Astrocyte (in vitro differentiated cells and primary cell): ENCODE measurements at regions not wholly inside any gene's neighbourhood (a gene's known extent, or its start where the extent isn't known, plus 50 kb on each side); places are given as distances from the start of the nearest gene placed in this dataset.

Experiments
- DNase-seq: peaks from one replicate; pipeline ENCODE4 v3.0.0-alpha.2; 2010; ENCODE audit warnings: low read depth
- FAIRE-seq: peaks from 2 replicates; lab custom pipeline; 2011; peaks lifted over from hg19 to GRCh38; lab: Jason Lieb, UNC
- H2AFZ ChIP-seq: 2 replicates; pipeline ENCODE4 v1.6.0; 2012; ENCODE audit warnings: low read depth, low read length, inconsistent platforms
- H3K27ac ChIP-seq: 2 replicates; pipeline ENCODE4 v1.5.1; 2011; ENCODE audit warnings: low read depth, low read length, inconsistent platforms
- H3K27me3 ChIP-seq: 2 replicates; pipeline ENCODE4 v1.6.0; 2011; ENCODE audit warnings: low read length, inconsistent platforms; ENCODE audit not compliant: insufficient read depth
- H3K36me3 ChIP-seq: 2 replicates; pipeline ENCODE4 v1.5.1; 2011; ENCODE audit warnings: low read length, inconsistent platforms; ENCODE audit not compliant: insufficient read depth
- H3K4me1 ChIP-seq: 2 replicates; pipeline ENCODE4 v1.5.1; 2011; ENCODE audit warnings: low read length, inconsistent platforms; ENCODE audit not compliant: insufficient read depth
- H3K4me2 ChIP-seq: 2 replicates; pipeline ENCODE4 v1.6.0; 2012; ENCODE audit warnings: low read length, inconsistent platforms
- H3K4me3 ChIP-seq: 2 replicates; pipeline ENCODE4 v1.5.1; 2011; ENCODE audit warnings: low read depth, mild to moderate bottlenecking, low read length, inconsistent platforms; ENCODE audit not compliant: insufficient read depth
- H3K79me2 ChIP-seq: 2 replicates; pipeline ENCODE4 v1.6.0; 2012; ENCODE audit warnings: mild to moderate bottlenecking, low read length, inconsistent platforms; ENCODE audit not compliant: insufficient read depth
- H3K9ac ChIP-seq: 2 replicates; pipeline ENCODE4 v1.6.0; 2012; ENCODE audit warnings: mild to moderate bottlenecking, low read length, inconsistent platforms
- H3K9me3 ChIP-seq: 2 replicates; pipeline ENCODE4 v1.5.1; 2012; ENCODE audit warnings: low read depth, mild to moderate bottlenecking, low read length, inconsistent platforms; ENCODE audit not compliant: insufficient read depth
- H4K20me1 ChIP-seq: 2 replicates; pipeline ENCODE4 v1.6.0; 2012; ENCODE audit warnings: low read length, inconsistent platforms; ENCODE audit not compliant: insufficient read depth
- H3K27ac Mint-ChIP-seq: one replicate; pipeline ENCODE4 v1.8.0; 2021; ENCODE audit warnings: mild to moderate bottlenecking, mixed read lengths; ENCODE audit not compliant: unreplicated experiment
- H3K27me3 Mint-ChIP-seq: one replicate; pipeline ENCODE4 v1.8.0; 2021; ENCODE audit warnings: low read depth, mixed read lengths; ENCODE audit not compliant: unreplicated experiment
- H3K36me3 Mint-ChIP-seq: one replicate; pipeline ENCODE4 v1.8.0; 2021; ENCODE audit warnings: low read depth, mixed read lengths; ENCODE audit not compliant: unreplicated experiment
- H3K4me1 Mint-ChIP-seq: one replicate; pipeline ENCODE4 v1.8.0; 2021; ENCODE audit warnings: low read depth, mixed read lengths; ENCODE audit not compliant: unreplicated experiment
- H3K4me3 Mint-ChIP-seq: one replicate; pipeline ENCODE4 v1.8.0; 2021; ENCODE audit warnings: mild to moderate bottlenecking, moderate library complexity, mixed read lengths; ENCODE audit not compliant: unreplicated experiment
- H3K9me3 Mint-ChIP-seq: one replicate; pipeline ENCODE4 v1.8.0; 2021; ENCODE audit warnings: mild to moderate bottlenecking, mixed read lengths; ENCODE audit not compliant: unreplicated experiment
- CTCF ChIP-seq: IDR thresholded peaks from 2 replicates; pipeline ENCODE4 v1.5.1; 2011; ENCODE audit warnings: low read depth, mild to moderate bottlenecking, inconsistent platforms, low read length, moderate library complexity; ENCODE audit not compliant: insufficient read depth
- EZH2 ChIP-seq: IDR thresholded peaks from 2 replicates; pipeline ENCODE4 v1.6.1; 2012; ENCODE audit warnings: mild to moderate bottlenecking, low read length, inconsistent platforms; ENCODE audit not compliant: insufficient read depth

- Histone ChIP-seq H3K4me2 (no peak overlapping the region), H4K20me1 (no peaks in the 10 kb centered on the region), H2AFZ (no peak overlapping the region), H3K4me1 (no peaks in the 10 kb centered on the region), H3K9me3 (no peaks in the 10 kb centered on the region), H3K27ac (no peak overlapping the region), H3K9ac (no peak overlapping the region), H3K4me3 (no peak overlapping the region), H3K36me3 (no peaks in the 10 kb centered on the region), H3K27me3 (no peaks in the 10 kb centered on the region), H3K79me2 (no peaks in the 10 kb centered on the region)
- no peaks in the 10 kb centered on the region for H3K4me1 Mint-ChIP-seq
- H3K36me3 Mint-ChIP-seq, result no peaks in the 10 kb centered on the region
- H3K27ac Mint-ChIP-seq, result no peak overlapping the region
- no peaks in the 10 kb centered on the region for H3K9me3 Mint-ChIP-seq
- TF ChIP-seq EZH2, result no peak
- no peak for TF ChIP-seq CTCF
- H3K27me3 Mint-ChIP-seq, result no peaks in the 10 kb centered on the region
- no peak for FAIRE-seq
- H3K4me3 Mint-ChIP-seq, result no peak overlapping the region
- DNase-seq, result no peak
Measured at GRCh38 chr7:115350764-115351163, 428.9 kb downstream of the MDFIC start.

- H2AFZ ChIP-seq, result no peak overlapping the region
- no peak for DNase-seq
- Mint-ChIP-seq H3K36me3 (no peaks in the 10 kb centered on the region), H3K4me1 (no peaks in the 10 kb centered on the region), H3K27ac (no peak overlapping the region), H3K4me3 (no peak overlapping the region), H3K9me3 (no peaks in the 10 kb centered on the region), H3K27me3 (no peaks in the 10 kb centered on the region)
- H3K9ac ChIP-seq, result no peak overlapping the region
- no peaks in the 10 kb centered on the region for H3K79me2 ChIP-seq
- no peaks in the 10 kb centered on the region for H3K36me3 ChIP-seq
- no peak overlapping the region for H3K4me3 ChIP-seq
- no peak overlapping the region for H3K27ac ChIP-seq
- H3K27me3 ChIP-seq, result no peaks in the 10 kb centered on the region
- H3K4me2 ChIP-seq, result no peak overlapping the region
- H3K4me1 ChIP-seq, result no peaks in the 10 kb centered on the region
- FAIRE-seq, result no peak
- H3K9me3 ChIP-seq, result no peaks in the 10 kb centered on the region
- TF ChIP-seq EZH2, result no peak
- no peak for TF ChIP-seq CTCF
- H4K20me1 ChIP-seq, result no peaks in the 10 kb centered on the region
Measured at GRCh38 chr7:115349635-115350034, 427.7 kb downstream of the MDFIC start.

GRCh38 chr7:115346685-115347084 is 424.8 kb downstream of the MDFIC start:
- Mint-ChIP-seq H3K4me3 (no peak overlapping the region), H3K27ac (no peak overlapping the region)

More at GRCh38 chr7:115346685-115347084, 424.8 kb downstream of the MDFIC start:
- H3K27me3 ChIP-seq, result no peaks in the 10 kb centered on the region
- no peaks in the 10 kb centered on the region for H3K4me1 Mint-ChIP-seq
- no peaks in the 10 kb centered on the region for H4K20me1 ChIP-seq
- H3K4me3 ChIP-seq, result no peak overlapping the region
- no peaks in the 10 kb centered on the region for H3K9me3 ChIP-seq
- no peaks in the 10 kb centered on the region for H3K36me3 Mint-ChIP-seq
- H3K27me3 Mint-ChIP-seq, result no peaks in the 10 kb centered on the region
- H3K27ac ChIP-seq, result no peak overlapping the region
- H3K36me3 ChIP-seq, result no peaks in the 10 kb centered on the region
- no peak for TF ChIP-seq CTCF
- no peak for TF ChIP-seq EZH2
- no peak overlapping the region for H3K4me2 ChIP-seq
- DNase-seq (no peak), FAIRE-seq (no peak)
- H3K9me3 Mint-ChIP-seq, result no peaks in the 10 kb centered on the region
- H3K4me1 ChIP-seq, result no peaks in the 10 kb centered on the region
- no peak overlapping the region for H3K9ac ChIP-seq
- no peak overlapping the region for H2AFZ ChIP-seq
- no peaks in the 10 kb centered on the region for H3K79me2 ChIP-seq
